ENCODE measurements at regions not wholly inside any gene's neighbourhood (a gene's known extent, or its start where the extent isn't known, plus 50 kb on each side); places are given as distances from the start of the nearest gene placed in this dataset.

- H4K20me1 ChIP-seq (ENCODE audit: insufficient read depth, low read length) = no peaks in the 10 kb centered on the region
- no TSS peak for BruUV-seq (replicated peaks)
- H3K14ac ChIP-seq (replicated peaks; ENCODE audit: low read depth, low read length) = no peak overlapping the region
- no peak overlapping the region for H3K56ac ChIP-seq (ENCODE audit: extremely low read depth, insufficient read depth, low read length)
- no peak overlapping the region for H4K5ac ChIP-seq (ENCODE audit: low read depth, low read length)
- H3K36me3 ChIP-seq (ENCODE audit: control insufficient read depth, insufficient read depth, low read length) = no peaks in the 10 kb centered on the region
- H3K4me1 ChIP-seq (ENCODE audit: control insufficient read depth, insufficient read depth, low read length) = no peaks in the 10 kb centered on the region
- no peak overlapping the region for H3K4ac ChIP-seq (ENCODE audit: low read depth, low read length)
- intact Hi-C loops (cut with micrococcal nuclease) = loop anchor here (10.0 kb wide), 2 partner anchors 1088 to 1248 kb away; no protein-coding TSS in a partner anchor
- no peak overlapping the region for H2BK15ac ChIP-seq (ENCODE audit: low read depth, low read length)
- H2AK5ac ChIP-seq (ENCODE audit: low read depth, low read length) = no peak overlapping the region
- H2BK120ac ChIP-seq (ENCODE audit: low read depth, low read length) = no peak overlapping the region
- ATAC-seq (ENCODE audit: low read depth) (no peak), DNase-seq (no peak)
- no peaks in the 10 kb centered on the region for H3K9me1 ChIP-seq (ENCODE audit: insufficient read depth, low read length)
- H3K27me3 ChIP-seq (ENCODE audit: control insufficient read depth, insufficient read depth, low read length) = no peaks in the 10 kb centered on the region
- H3K4me3 ChIP-seq (ENCODE audit: insufficient read depth, low read depth, low read length) = no peak overlapping the region
- H2BK5ac ChIP-seq (ENCODE audit: low read depth, low read length, poor library complexity, severe bottlenecking) = no peak overlapping the region
- no peak overlapping the region for H4K8ac ChIP-seq (ENCODE audit: low read depth in 2 of 2, low read length in 2 of 2)
- ChIA-PET POLR2A (ENCODE audit: unreplicated experiment) (no interaction called here), CTCF (no interaction called here)
- H2BK20ac ChIP-seq (ENCODE audit: low read depth, low read length) = no peak overlapping the region
- no peak overlapping the region for H3K9ac ChIP-seq (ENCODE audit: low read depth, low read length)
- WGBS, 2 experiments (ENCODE audit: extremely low coverage in 2 of 2, insufficient read length in 1 of 2) = no CpG with 5 or more reads among the region's 3 CpGs
- H3K23ac ChIP-seq (ENCODE audit: low read depth, low read length) = no peak overlapping the region
- TF ChIP-seq, protein P1, sequence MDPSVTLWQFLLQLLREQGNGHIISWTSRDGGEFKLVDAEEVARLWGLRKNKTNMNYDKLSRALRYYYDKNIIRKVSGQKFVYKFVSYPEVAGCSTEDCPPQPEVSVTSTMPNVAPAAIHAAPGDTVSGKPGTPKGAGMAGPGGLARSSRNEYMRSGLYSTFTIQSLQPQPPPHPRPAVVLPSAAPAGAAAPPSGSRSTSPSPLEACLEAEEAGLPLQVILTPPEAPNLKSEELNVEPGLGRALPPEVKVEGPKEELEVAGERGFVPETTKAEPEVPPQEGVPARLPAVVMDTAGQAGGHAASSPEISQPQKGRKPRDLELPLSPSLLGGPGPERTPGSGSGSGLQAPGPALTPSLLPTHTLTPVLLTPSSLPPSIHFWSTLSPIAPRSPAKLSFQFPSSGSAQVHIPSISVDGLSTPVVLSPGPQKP (IDR thresholded peaks at IDR 0.05; ENCODE audit: borderline replicate concordance, low read depth, low read length) = no peak
- TF ChIP-seq CTCF (conservative IDR thresholded peaks at IDR 0.05; ENCODE audit: low read depth, low read length) (no peak), SMC3 (IDR thresholded peaks at IDR 0.05; ENCODE audit: low read depth, low read length) (no peak), BHLHE40 (IDR thresholded peaks at IDR 0.05; ENCODE audit: low read depth, low read length) (no peak), CHD1 (IDR thresholded peaks at IDR 0.05; ENCODE audit: low read depth, low read length) (no peak), MAZ (IDR thresholded peaks at IDR 0.05; ENCODE audit: borderline replicate concordance, low read depth, low read length) (no peak), MXI1 (IDR thresholded peaks at IDR 0.05; ENCODE audit: borderline replicate concordance, low read depth, low read length) (no peak), MAFK (IDR thresholded peaks at IDR 0.05; ENCODE audit: low read depth, low read length) (no peak), RCOR1 (IDR thresholded peaks at IDR 0.05; ENCODE audit: insufficient replicate concordance, low read length) (no peak)
- TF ChIP-seq, protein P2, sequence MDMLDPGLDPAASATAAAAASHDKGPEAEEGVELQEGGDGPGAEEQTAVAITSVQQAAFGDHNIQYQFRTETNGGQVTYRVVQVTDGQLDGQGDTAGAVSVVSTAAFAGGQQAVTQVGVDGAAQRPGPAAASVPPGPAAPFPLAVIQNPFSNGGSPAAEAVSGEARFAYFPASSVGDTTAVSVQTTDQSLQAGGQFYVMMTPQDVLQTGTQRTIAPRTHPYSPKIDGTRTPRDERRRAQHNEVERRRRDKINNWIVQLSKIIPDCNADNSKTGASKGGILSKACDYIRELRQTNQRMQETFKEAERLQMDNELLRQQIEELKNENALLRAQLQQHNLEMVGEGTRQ (IDR thresholded peaks at IDR 0.05; ENCODE audit: low read depth, low read length) = no peak
- H3K27ac ChIP-seq (ENCODE audit: insufficient read depth, low read length) = no peak overlapping the region
- H3K79me1 ChIP-seq (ENCODE audit: low read depth in 1 of 2, low read length in 2 of 2) = no peaks in the 10 kb centered on the region
- H4K91ac ChIP-seq (ENCODE audit: insufficient read depth, low read depth, low read length) = no peak overlapping the region
- dilution Hi-C loops (cut with HindIII; ENCODE audit: low sequenced_read_pairs, unreplicated experiment) = no loop called here
- no peak overlapping the region for H3K4me2 ChIP-seq (ENCODE audit: low read depth, low read length)
- H3K18ac ChIP-seq (ENCODE audit: low read depth, low read length) = no peak overlapping the region
- in situ Hi-C loops (cut with MboI; ENCODE audit: low sequenced_read_pairs) = no loop called here
- no peak overlapping the region for H2AK9ac ChIP-seq (replicated peaks; ENCODE audit: low read depth, low read length, poor library complexity)
- no peaks in the 10 kb centered on the region for H3K9me3 ChIP-seq (ENCODE audit: control insufficient read depth, insufficient read depth, low read length)
- no peak overlapping the region for H2AFZ ChIP-seq (replicated peaks; ENCODE audit: low read length, poor library complexity)
Measured at GRCh38 chr1:163826500-163826899, 504.7 kb downstream of the NUF2 start.

All from IMR-90 (cell line).